ENCODE measurements at regions not wholly inside any gene's neighbourhood (a gene's known extent, or its start where the extent isn't known, plus 50 kb on each side); places are given as distances from the start of the nearest gene placed in this dataset.

- no TSS peak for BruUV-seq (replicated peaks)
- no peaks in the 10 kb centered on the region for H3K27me3 ChIP-seq (ENCODE audit: insufficient read depth, low read depth)
- H3K4me3 ChIP-seq, result no peak overlapping the region
- POLR2A ChIA-PET (ENCODE audit: unreplicated experiment), result no interaction called here
- no peaks in the 10 kb centered on the region for H3K9me3 ChIP-seq (ENCODE audit: insufficient read depth, low read depth)
- H2AFZ ChIP-seq, result no peak overlapping the region
- H3K36me3 ChIP-seq (ENCODE audit: low read depth), result no peaks in the 10 kb centered on the region
- H3K79me2 ChIP-seq (ENCODE audit: low read depth), result no peaks in the 10 kb centered on the region
- no peaks in the 10 kb centered on the region for H3F3A ChIP-seq (ENCODE audit: insufficient read depth, low read depth)
- no peak for DNase-seq
- peaks cover 5% of the 10 kb centered on the region; the same call in 1 of the 2 replicates for H3K4me1 ChIP-seq (replicated peaks; ENCODE audit: insufficient read depth)
- no peaks in the 10 kb centered on the region for H3K9me2 ChIP-seq (ENCODE audit: insufficient read depth)
- no peak overlapping the region for H3K27ac ChIP-seq
- CTCF ChIA-PET, result no interaction called here
- no peak overlapping the region for H3K4me2 ChIP-seq
- intact Hi-C loops (cut with micrococcal nuclease; ENCODE audit: unreplicated experiment), result no loop called here
- H4K20me1 ChIP-seq (ENCODE audit: insufficient read depth), result no peaks in the 10 kb centered on the region
- TF ChIP-seq CTCF (conservative IDR thresholded peaks at IDR 0.05), result no peak
- TF ChIP-seq EZH2 (IDR thresholded peaks at IDR 0.05; ENCODE audit: low read depth), result no peak
These were observed 114.0 kb upstream of the CDKN3 start for GRCh38 chr14:54282849-54283248.

GRCh38 chr14:54285030-54285429 is 111.8 kb upstream of the CDKN3 start:
- Histone ChIP-seq H3K4me3 (no peak overlapping the region), H3F3A (ENCODE audit: insufficient read depth, low read depth) (no peaks in the 10 kb centered on the region), H4K20me1 (ENCODE audit: insufficient read depth) (no peaks in the 10 kb centered on the region), H3K9me3 (ENCODE audit: insufficient read depth, low read depth) (no peaks in the 10 kb centered on the region), H3K27ac (no peak overlapping the region), H3K36me3 (ENCODE audit: low read depth) (no peaks in the 10 kb centered on the region), H2AFZ (no peak overlapping the region), H3K9me2 (ENCODE audit: insufficient read depth) (no peaks in the 10 kb centered on the region), H3K4me2 (no peak overlapping the region), H3K4me1 (replicated peaks; ENCODE audit: insufficient read depth) (peaks cover 5% of the 10 kb centered on the region; the same call in 1 of the 2 replicates), H3K79me2 (ENCODE audit: low read depth) (no peaks in the 10 kb centered on the region), H3K27me3 (ENCODE audit: insufficient read depth, low read depth) (no peaks in the 10 kb centered on the region)
- TF ChIP-seq EZH2 (IDR thresholded peaks at IDR 0.05; ENCODE audit: low read depth), result no peak
- intact Hi-C loops (cut with micrococcal nuclease; ENCODE audit: unreplicated experiment), result no loop called here
- POLR2A ChIA-PET (ENCODE audit: unreplicated experiment), result no interaction called here
- DNase-seq, result no peak
- CTCF ChIA-PET, result no interaction called here
- BruUV-seq (replicated peaks), result no TSS peak

GRCh38 chr14:54291491-54292191 is 105.2 kb upstream of the CDKN3 start:
- Histone ChIP-seq H3K9me3 (ENCODE audit: insufficient read depth, low read depth) (peaks cover 6% of the 10 kb centered on the region; the same call in 1 of the 2 replicates), H3K4me2 (no peak overlapping the region), H2AFZ (no peak overlapping the region), H3K79me2 (ENCODE audit: low read depth) (no peaks in the 10 kb centered on the region), H3K9me2 (ENCODE audit: insufficient read depth) (no peaks in the 10 kb centered on the region; the same call in 1 of the 2 replicates), H3K4me3 (no peak overlapping the region), H3K27ac (no peak overlapping the region), H4K20me1 (ENCODE audit: insufficient read depth) (no peaks in the 10 kb centered on the region), H3F3A (ENCODE audit: insufficient read depth, low read depth) (no peaks in the 10 kb centered on the region), H3K27me3 (ENCODE audit: insufficient read depth, low read depth) (no peaks in the 10 kb centered on the region), H3K4me1 (replicated peaks; ENCODE audit: insufficient read depth) (peaks cover 5% of the 10 kb centered on the region; the same call in 1 of the 2 replicates), H3K36me3 (ENCODE audit: low read depth) (no peaks in the 10 kb centered on the region)
- TF ChIP-seq EZH2 (IDR thresholded peaks at IDR 0.05; ENCODE audit: low read depth) (no peak), CTCF (conservative IDR thresholded peaks at IDR 0.05) (no peak)
- POLR2A ChIA-PET (ENCODE audit: unreplicated experiment), result interaction anchor here (0.6 kb wide), 1 partner anchor 41 kb away, joined by 14 read pairs; no protein-coding TSS in a partner anchor
- no peak for DNase-seq
- BruUV-seq (replicated peaks), result no TSS peak
- CTCF ChIA-PET, result no interaction called here
- intact Hi-C loops (cut with micrococcal nuclease; ENCODE audit: unreplicated experiment), result no loop called here
